ENCODE measurements at regions not wholly inside any gene's neighbourhood (a gene's known extent, or its start where the extent isn't known, plus 50 kb on each side); places are given as distances from the start of the nearest gene placed in this dataset.

DNA sequence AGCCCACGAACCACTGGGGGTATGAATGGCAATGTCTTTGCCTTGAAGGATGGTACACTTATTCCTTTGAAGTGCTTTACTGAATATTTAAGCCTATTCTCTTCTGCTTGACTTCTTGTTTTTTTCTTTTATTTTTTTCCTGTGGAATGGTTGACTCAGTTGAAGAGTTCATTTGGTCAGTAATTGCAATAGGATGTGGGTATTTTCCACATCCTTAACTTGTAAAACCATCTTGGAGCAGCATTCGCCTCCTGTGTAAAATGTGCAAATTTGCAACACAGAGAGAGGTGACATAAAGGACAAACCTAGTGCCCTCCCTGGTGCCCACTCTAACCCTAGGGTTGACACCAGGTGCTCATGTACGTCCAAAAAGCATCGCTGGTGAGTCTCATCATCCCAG lies 347.0 kb downstream of the GATA3 start:
- no peak for TF ChIP-seq POLR2A (IDR thresholded peaks at IDR 0.05)
- TF ChIP-seq, protein P1, sequence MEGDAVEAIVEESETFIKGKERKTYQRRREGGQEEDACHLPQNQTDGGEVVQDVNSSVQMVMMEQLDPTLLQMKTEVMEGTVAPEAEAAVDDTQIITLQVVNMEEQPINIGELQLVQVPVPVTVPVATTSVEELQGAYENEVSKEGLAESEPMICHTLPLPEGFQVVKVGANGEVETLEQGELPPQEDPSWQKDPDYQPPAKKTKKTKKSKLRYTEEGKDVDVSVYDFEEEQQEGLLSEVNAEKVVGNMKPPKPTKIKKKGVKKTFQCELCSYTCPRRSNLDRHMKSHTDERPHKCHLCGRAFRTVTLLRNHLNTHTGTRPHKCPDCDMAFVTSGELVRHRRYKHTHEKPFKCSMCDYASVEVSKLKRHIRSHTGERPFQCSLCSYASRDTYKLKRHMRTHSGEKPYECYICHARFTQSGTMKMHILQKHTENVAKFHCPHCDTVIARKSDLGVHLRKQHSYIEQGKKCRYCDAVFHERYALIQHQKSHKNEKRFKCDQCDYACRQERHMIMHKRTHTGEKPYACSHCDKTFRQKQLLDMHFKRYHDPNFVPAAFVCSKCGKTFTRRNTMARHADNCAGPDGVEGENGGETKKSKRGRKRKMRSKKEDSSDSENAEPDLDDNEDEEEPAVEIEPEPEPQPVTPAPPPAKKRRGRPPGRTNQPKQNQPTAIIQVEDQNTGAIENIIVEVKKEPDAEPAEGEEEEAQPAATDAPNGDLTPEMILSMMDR (IDR thresholded peaks at IDR 0.05): no peak

Data from thyroid gland (tissue), 4 donors.